ENCODE measurements at regions not wholly inside any gene's neighbourhood (a gene's known extent, or its start where the extent isn't known, plus 50 kb on each side); places are given as distances from the start of the nearest gene placed in this dataset.

- no peak overlapping the region for H3K27ac ChIP-seq (ENCODE audit: low read length)
- H3K9me3 ChIP-seq (ENCODE audit: control insufficient read depth, low read depth, low read length) = no peaks in the 10 kb centered on the region
- no peak overlapping the region for H3K4me3 ChIP-seq (ENCODE audit: low read length)
- H3K4me1 ChIP-seq (ENCODE audit: control insufficient read depth, low read depth, low read length) = no peaks in the 10 kb centered on the region
- no peak overlapping the region for H3K9ac ChIP-seq (ENCODE audit: low read length)
- no peaks in the 10 kb centered on the region for H3K27me3 ChIP-seq (ENCODE audit: control insufficient read depth, insufficient read depth, low read length)
- no peaks in the 10 kb centered on the region for H3K36me3 ChIP-seq (ENCODE audit: control insufficient read depth, low read depth, low read length)
Observed at GRCh38 chr16:64823481-64824075, 298.3 kb downstream of the CDH11 start.

- no peak overlapping the region for H3K4me3 ChIP-seq (ENCODE audit: low read length)
- no peak overlapping the region for H3K9ac ChIP-seq (ENCODE audit: low read length)
- H3K9me3 ChIP-seq (ENCODE audit: control insufficient read depth, low read depth, low read length) = no peaks in the 10 kb centered on the region
- H3K36me3 ChIP-seq (ENCODE audit: control insufficient read depth, low read depth, low read length) = no peaks in the 10 kb centered on the region
- no peaks in the 10 kb centered on the region for H3K27me3 ChIP-seq (ENCODE audit: control insufficient read depth, insufficient read depth, low read length)
- H3K4me1 ChIP-seq (ENCODE audit: control insufficient read depth, low read depth, low read length) = no peaks in the 10 kb centered on the region
- H3K27ac ChIP-seq (ENCODE audit: low read length) = no peak overlapping the region
Observed at GRCh38 chr16:64809876-64810629, 311.8 kb downstream of the CDH11 start.

- Histone ChIP-seq H3K27me3 (ENCODE audit: control insufficient read depth, insufficient read depth, low read length) (no peaks in the 10 kb centered on the region), H3K36me3 (ENCODE audit: control insufficient read depth, low read depth, low read length) (no peaks in the 10 kb centered on the region), H3K4me1 (ENCODE audit: control insufficient read depth, low read depth, low read length) (no peaks in the 10 kb centered on the region), H3K27ac (ENCODE audit: low read length) (no peak overlapping the region), H3K9me3 (ENCODE audit: control insufficient read depth, low read depth, low read length) (no peaks in the 10 kb centered on the region), H3K9ac (ENCODE audit: low read length) (no peak overlapping the region), H3K4me3 (ENCODE audit: low read length) (no peak overlapping the region)
Observed at GRCh38 chr16:64808474-64808873, 313.4 kb downstream of the CDH11 start.

- no peaks in the 10 kb centered on the region for H3K36me3 ChIP-seq (ENCODE audit: control insufficient read depth, low read depth, low read length)
- H3K4me3 ChIP-seq (ENCODE audit: low read length) = no peak overlapping the region
- H3K9ac ChIP-seq (ENCODE audit: low read length) = no peak overlapping the region
- H3K9me3 ChIP-seq (ENCODE audit: control insufficient read depth, low read depth, low read length) = no peaks in the 10 kb centered on the region
- H3K4me1 ChIP-seq (ENCODE audit: control insufficient read depth, low read depth, low read length) = no peaks in the 10 kb centered on the region
- H3K27ac ChIP-seq (ENCODE audit: low read length) = no peak overlapping the region
- H3K27me3 ChIP-seq (ENCODE audit: control insufficient read depth, insufficient read depth, low read length) = no peaks in the 10 kb centered on the region
Observed at GRCh38 chr16:64791756-64792155, 330.1 kb downstream of the CDH11 start.

- Histone ChIP-seq H3K9ac (ENCODE audit: low read length) (no peak overlapping the region), H3K36me3 (ENCODE audit: control insufficient read depth, low read depth, low read length) (no peaks in the 10 kb centered on the region), H3K27me3 (ENCODE audit: control insufficient read depth, insufficient read depth, low read length) (no peaks in the 10 kb centered on the region)
Observed at GRCh38 chr16:64784635-64785034, 337.2 kb downstream of the CDH11 start.

GRCh38 chr16:64782484-64782883 lies 339.4 kb downstream of the CDH11 start:
- no peaks in the 10 kb centered on the region for H3K27me3 ChIP-seq (ENCODE audit: control insufficient read depth, insufficient read depth, low read length)
- H3K9ac ChIP-seq (ENCODE audit: low read length) = no peak overlapping the region
- H3K27ac ChIP-seq (ENCODE audit: low read length) = no peak overlapping the region
- no peaks in the 10 kb centered on the region for H3K9me3 ChIP-seq (ENCODE audit: control insufficient read depth, low read depth, low read length)
- H3K4me3 ChIP-seq (ENCODE audit: low read length) = no peak overlapping the region
- no peaks in the 10 kb centered on the region for H3K4me1 ChIP-seq (ENCODE audit: control insufficient read depth, low read depth, low read length)
- H3K36me3 ChIP-seq (ENCODE audit: control insufficient read depth, low read depth, low read length) = no peaks in the 10 kb centered on the region

More at GRCh38 chr16:64784635-64785034, 337.2 kb downstream of the CDH11 start:
- H3K4me3 ChIP-seq (ENCODE audit: low read length) = no peak overlapping the region
- H3K9me3 ChIP-seq (ENCODE audit: control insufficient read depth, low read depth, low read length) = no peaks in the 10 kb centered on the region
- H3K27ac ChIP-seq (ENCODE audit: low read length) = no peak overlapping the region
- no peaks in the 10 kb centered on the region for H3K4me1 ChIP-seq (ENCODE audit: control insufficient read depth, low read depth, low read length)

GRCh38 chr16:64780445-64780844 lies 341.4 kb downstream of the CDH11 start:
- H3K4me3 ChIP-seq (ENCODE audit: low read length) = no peak overlapping the region
- no peak overlapping the region for H3K9ac ChIP-seq (ENCODE audit: low read length)
- no peaks in the 10 kb centered on the region for H3K4me1 ChIP-seq (ENCODE audit: control insufficient read depth, low read depth, low read length)
- H3K27me3 ChIP-seq (ENCODE audit: control insufficient read depth, insufficient read depth, low read length) = no peaks in the 10 kb centered on the region
- no peak overlapping the region for H3K27ac ChIP-seq (ENCODE audit: low read length)
- H3K9me3 ChIP-seq (ENCODE audit: control insufficient read depth, low read depth, low read length) = no peaks in the 10 kb centered on the region
- no peaks in the 10 kb centered on the region for H3K36me3 ChIP-seq (ENCODE audit: control insufficient read depth, low read depth, low read length)

- H3K4me1 ChIP-seq (ENCODE audit: control insufficient read depth, low read depth, low read length) = no peaks in the 10 kb centered on the region
- H3K9me3 ChIP-seq (ENCODE audit: control insufficient read depth, low read depth, low read length) = no peaks in the 10 kb centered on the region
- no peaks in the 10 kb centered on the region for H3K27me3 ChIP-seq (ENCODE audit: control insufficient read depth, insufficient read depth, low read length)
- no peak overlapping the region for H3K9ac ChIP-seq (ENCODE audit: low read length)
- H3K27ac ChIP-seq (ENCODE audit: low read length) = no peak overlapping the region
- no peaks in the 10 kb centered on the region for H3K36me3 ChIP-seq (ENCODE audit: control insufficient read depth, low read depth, low read length)
- no peak overlapping the region for H3K4me3 ChIP-seq (ENCODE audit: low read length)
Observed at GRCh38 chr16:64778777-64779176, 343.1 kb downstream of the CDH11 start.

- Histone ChIP-seq H3K27me3 (ENCODE audit: control insufficient read depth, insufficient read depth, low read length) (no peaks in the 10 kb centered on the region), H3K4me1 (ENCODE audit: control insufficient read depth, low read depth, low read length) (no peaks in the 10 kb centered on the region), H3K4me3 (ENCODE audit: low read length) (no peak overlapping the region), H3K27ac (ENCODE audit: low read length) (no peak overlapping the region), H3K9me3 (ENCODE audit: control insufficient read depth, low read depth, low read length) (no peaks in the 10 kb centered on the region), H3K36me3 (ENCODE audit: control insufficient read depth, low read depth, low read length) (no peaks in the 10 kb centered on the region), H3K9ac (ENCODE audit: low read length) (no peak overlapping the region)
Observed at GRCh38 chr16:64773638-64774037, 348.2 kb downstream of the CDH11 start.

GRCh38 chr16:64773184-64773583 lies 348.7 kb downstream of the CDH11 start:
- no peak overlapping the region for H3K9ac ChIP-seq (ENCODE audit: low read length)
- no peaks in the 10 kb centered on the region for H3K36me3 ChIP-seq (ENCODE audit: control insufficient read depth, low read depth, low read length)
- no peaks in the 10 kb centered on the region for H3K4me1 ChIP-seq (ENCODE audit: control insufficient read depth, low read depth, low read length)

GRCh38 chr16:64771273-64771672 lies 350.6 kb downstream of the CDH11 start:
- Histone ChIP-seq H3K4me1 (ENCODE audit: control insufficient read depth, low read depth, low read length) (no peaks in the 10 kb centered on the region), H3K27ac (ENCODE audit: low read length) (no peak overlapping the region), H3K4me3 (ENCODE audit: low read length) (no peak overlapping the region), H3K9me3 (ENCODE audit: control insufficient read depth, low read depth, low read length) (no peaks in the 10 kb centered on the region), H3K36me3 (ENCODE audit: control insufficient read depth, low read depth, low read length) (no peaks in the 10 kb centered on the region), H3K27me3 (ENCODE audit: control insufficient read depth, insufficient read depth, low read length) (no peaks in the 10 kb centered on the region), H3K9ac (ENCODE audit: low read length) (no peak overlapping the region)

More at GRCh38 chr16:64773184-64773583, 348.7 kb downstream of the CDH11 start:
- Histone ChIP-seq H3K27ac (ENCODE audit: low read length) (no peak overlapping the region), H3K9me3 (ENCODE audit: control insufficient read depth, low read depth, low read length) (no peaks in the 10 kb centered on the region), H3K4me3 (ENCODE audit: low read length) (no peak overlapping the region), H3K27me3 (ENCODE audit: control insufficient read depth, insufficient read depth, low read length) (no peaks in the 10 kb centered on the region)

GRCh38 chr16:64762211-64762610 lies 359.7 kb downstream of the CDH11 start:
- Histone ChIP-seq H3K9ac (ENCODE audit: low read length) (no peak overlapping the region), H3K4me1 (ENCODE audit: control insufficient read depth, low read depth, low read length) (no peaks in the 10 kb centered on the region), H3K4me3 (ENCODE audit: low read length) (no peak overlapping the region), H3K36me3 (ENCODE audit: control insufficient read depth, low read depth, low read length) (no peaks in the 10 kb centered on the region), H3K9me3 (ENCODE audit: control insufficient read depth, low read depth, low read length) (no peaks in the 10 kb centered on the region), H3K27ac (ENCODE audit: low read length) (no peak overlapping the region), H3K27me3 (ENCODE audit: control insufficient read depth, insufficient read depth, low read length) (no peaks in the 10 kb centered on the region)
